WERI-Rb-1 (cell line): ENCODE measurements at regions not wholly inside any gene's neighbourhood (a gene's known extent, or its start where the extent isn't known, plus 50 kb on each side); places are given as distances from the start of the nearest gene placed in this dataset.

Experiments
- DNase-seq: peaks from one replicate; pipeline ENCODE4 v3.0.0-alpha.2; 2020
- H3K27ac ChIP-seq: fragments of 250-450 bp; sonication (Bioruptor Pico); 2 replicates; pipeline ENCODE4 v1.5.1; 2020; ENCODE audit warnings: mild to moderate bottlenecking, moderate library complexity
- H3K27me3 ChIP-seq: fragments of 250-450 bp; sonication (Bioruptor Pico); 2 replicates; pipeline ENCODE4 v1.5.1; 2021; ENCODE audit warnings: mild to moderate bottlenecking, low read depth, moderate library complexity; ENCODE audit not compliant: insufficient read depth, severe bottlenecking
- H3K36me3 ChIP-seq: fragments of 250-450 bp; sonication (Bioruptor Pico); 2 replicates; pipeline ENCODE4 v1.5.1; 2020; ENCODE audit warnings: mild to moderate bottlenecking, moderate library complexity
- H3K4me3 ChIP-seq: 2 replicates; pipeline ENCODE4 v1.5.1; 2011; ENCODE audit warnings: low read depth, mild to moderate bottlenecking, control low read depth, low read length
- H3K9me3 ChIP-seq: fragments of 250-450 bp; sonication (Bioruptor Pico); 2 replicates; pipeline ENCODE4 v1.5.1; 2021; ENCODE audit warnings: mild to moderate bottlenecking, moderate library complexity; ENCODE audit not compliant: severe bottlenecking
- TF ChIP-seq, protein P1 (sequence below): IDR thresholded peaks from 2 replicates; pipeline ENCODE4 v1.5.1; 2011; ENCODE audit warnings: low read depth, mild to moderate bottlenecking, control low read depth, inconsistent platforms, low read length

DNA sequence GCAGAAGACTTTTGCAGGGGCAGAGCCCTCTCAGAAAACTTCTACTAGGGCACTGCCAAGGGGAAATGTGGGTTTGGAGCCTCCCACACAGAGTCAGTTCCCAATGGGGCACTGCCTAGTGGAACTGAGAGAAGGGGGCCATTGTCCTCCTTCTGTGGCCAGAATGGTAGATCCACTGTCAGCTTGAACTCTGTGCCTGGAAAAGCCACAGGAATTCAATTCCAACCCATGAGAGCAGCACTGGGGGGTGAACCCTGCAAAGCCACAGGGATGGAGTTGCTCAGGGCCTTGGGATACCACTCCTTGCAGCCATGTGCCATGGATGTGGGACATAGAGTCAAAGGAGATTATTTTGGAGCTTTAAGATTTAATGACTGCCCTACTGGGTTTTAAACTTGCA, 262.2 kb upstream of the SEMA3C start:
- DNase-seq = no peak
- Histone ChIP-seq H3K27me3 (no peaks in the 10 kb centered on the region), H3K27ac (no peak overlapping the region), H3K9me3 (no peaks in the 10 kb centered on the region), H3K36me3 (no peaks in the 10 kb centered on the region), H3K4me3 (no peak overlapping the region)
- TF ChIP-seq, protein P1, sequence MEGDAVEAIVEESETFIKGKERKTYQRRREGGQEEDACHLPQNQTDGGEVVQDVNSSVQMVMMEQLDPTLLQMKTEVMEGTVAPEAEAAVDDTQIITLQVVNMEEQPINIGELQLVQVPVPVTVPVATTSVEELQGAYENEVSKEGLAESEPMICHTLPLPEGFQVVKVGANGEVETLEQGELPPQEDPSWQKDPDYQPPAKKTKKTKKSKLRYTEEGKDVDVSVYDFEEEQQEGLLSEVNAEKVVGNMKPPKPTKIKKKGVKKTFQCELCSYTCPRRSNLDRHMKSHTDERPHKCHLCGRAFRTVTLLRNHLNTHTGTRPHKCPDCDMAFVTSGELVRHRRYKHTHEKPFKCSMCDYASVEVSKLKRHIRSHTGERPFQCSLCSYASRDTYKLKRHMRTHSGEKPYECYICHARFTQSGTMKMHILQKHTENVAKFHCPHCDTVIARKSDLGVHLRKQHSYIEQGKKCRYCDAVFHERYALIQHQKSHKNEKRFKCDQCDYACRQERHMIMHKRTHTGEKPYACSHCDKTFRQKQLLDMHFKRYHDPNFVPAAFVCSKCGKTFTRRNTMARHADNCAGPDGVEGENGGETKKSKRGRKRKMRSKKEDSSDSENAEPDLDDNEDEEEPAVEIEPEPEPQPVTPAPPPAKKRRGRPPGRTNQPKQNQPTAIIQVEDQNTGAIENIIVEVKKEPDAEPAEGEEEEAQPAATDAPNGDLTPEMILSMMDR = no peak

DNA sequence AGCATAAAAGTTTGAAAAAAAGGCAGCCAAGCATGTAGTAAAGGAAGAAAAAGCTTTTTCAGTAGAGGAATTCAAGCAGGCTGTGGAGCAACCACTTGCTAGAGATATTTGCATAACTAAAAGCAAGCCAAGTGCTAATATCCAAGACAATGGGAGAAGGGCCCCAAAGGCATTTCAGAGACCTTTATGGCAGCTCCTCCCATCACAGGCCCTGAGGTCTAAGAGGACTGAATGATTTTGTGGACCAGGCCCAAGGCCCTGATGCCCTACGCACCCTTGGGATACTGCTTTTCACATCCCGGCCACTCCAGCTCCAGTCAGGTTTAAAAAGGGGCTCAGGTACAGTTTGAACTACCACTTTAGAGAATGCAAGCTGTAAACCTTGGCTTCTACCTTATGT, 261.7 kb upstream of the SEMA3C start:
- Histone ChIP-seq H3K4me3 (no peak overlapping the region), H3K27me3 (no peaks in the 10 kb centered on the region), H3K36me3 (no peaks in the 10 kb centered on the region), H3K27ac (no peak overlapping the region), H3K9me3 (no peaks in the 10 kb centered on the region)
- TF ChIP-seq, protein P1 = no peak
- no peak for DNase-seq

DNA sequence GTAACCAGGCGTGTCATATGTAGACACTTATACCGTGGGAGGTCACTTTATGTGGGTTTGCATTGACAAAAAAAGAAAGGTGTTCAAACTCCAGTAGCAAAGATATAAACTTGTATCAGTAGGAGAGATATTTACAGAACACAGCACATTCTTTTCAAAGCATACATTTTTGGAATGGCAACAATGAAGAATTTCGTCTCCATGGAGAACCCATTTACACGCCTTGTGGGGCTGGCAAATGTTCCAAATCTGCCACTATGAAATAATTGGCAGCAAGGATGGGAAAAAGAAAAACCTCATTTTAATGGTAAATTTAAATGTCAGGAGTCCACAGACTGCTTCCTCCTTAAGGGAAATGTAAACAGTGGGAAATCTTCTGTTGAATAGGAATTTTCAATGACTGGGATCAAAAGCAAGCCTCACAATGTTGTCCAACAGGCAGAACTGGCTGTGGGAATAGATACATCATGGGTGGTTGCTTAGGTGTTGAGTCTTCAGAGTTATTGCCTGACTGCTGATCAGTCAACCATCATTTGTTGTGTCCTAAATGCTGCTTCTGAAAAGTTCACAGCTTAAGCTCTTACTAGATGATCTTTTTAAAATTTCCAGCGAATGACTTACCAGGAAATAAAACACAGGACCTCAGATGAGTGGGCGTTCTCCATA, 256.6 kb upstream of the SEMA3C start:
- Histone ChIP-seq H3K27me3 (no peaks in the 10 kb centered on the region), H3K9me3 (no peaks in the 10 kb centered on the region), H3K27ac (no peak overlapping the region), H3K4me3 (no peak overlapping the region), H3K36me3 (no peaks in the 10 kb centered on the region)
- TF ChIP-seq, protein P1 = no peak
- no peak for DNase-seq

DNA sequence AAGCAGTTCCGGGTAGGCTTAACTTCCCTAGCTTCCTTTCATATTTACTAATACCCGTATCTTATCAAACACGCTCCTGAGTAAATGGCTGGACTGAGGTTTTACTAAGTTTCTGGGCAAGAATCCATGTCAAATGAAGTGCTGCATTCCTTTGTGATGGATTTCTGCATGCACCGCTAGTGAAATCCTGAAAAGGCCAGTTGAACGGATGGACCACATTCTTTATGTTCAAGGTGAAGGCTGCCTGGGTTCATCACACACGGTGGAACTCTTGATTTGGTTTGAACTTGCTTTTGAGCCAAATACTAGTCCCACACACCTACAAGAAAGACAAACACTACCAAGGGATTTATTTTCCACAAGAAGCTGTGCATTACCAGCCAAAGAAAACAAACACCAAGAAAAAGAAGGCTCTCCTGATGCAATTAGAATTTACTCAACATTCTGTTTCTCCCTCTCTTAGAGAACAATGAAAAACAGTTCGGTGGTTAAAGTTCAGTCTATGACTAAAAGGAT, 255.0 kb upstream of the SEMA3C start:
- Histone ChIP-seq H3K36me3 (no peaks in the 10 kb centered on the region), H3K4me3 (no peak overlapping the region), H3K27ac (no peak overlapping the region), H3K27me3 (no peaks in the 10 kb centered on the region), H3K9me3 (no peaks in the 10 kb centered on the region)
- TF ChIP-seq, protein P1 = no peak
- no peak for DNase-seq

DNA sequence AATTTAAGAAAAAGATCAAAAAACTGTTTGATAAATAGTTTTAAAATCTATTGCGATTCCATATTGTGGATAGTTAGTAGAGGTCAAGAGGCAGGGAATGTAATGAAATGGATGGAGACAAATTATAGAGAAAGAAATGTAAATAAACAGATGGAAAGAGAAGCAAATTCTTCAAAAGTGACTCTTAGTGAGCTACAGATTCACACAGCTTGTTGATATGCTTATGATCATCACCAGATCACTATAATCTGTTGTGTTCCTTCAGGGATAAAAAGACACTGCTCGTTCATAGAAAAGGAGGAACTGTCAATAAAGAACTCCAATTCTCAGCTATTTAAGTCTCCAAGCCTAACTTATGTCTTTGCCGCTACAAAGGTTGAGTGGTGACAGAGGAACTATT, 251.4 kb upstream of the SEMA3C start:
- H3K36me3 ChIP-seq = no peaks in the 10 kb centered on the region
- no peak overlapping the region for H3K4me3 ChIP-seq
- TF ChIP-seq, protein P1 = no peak
- no peaks in the 10 kb centered on the region for H3K9me3 ChIP-seq
- DNase-seq = no peak
- no peaks in the 10 kb centered on the region for H3K27me3 ChIP-seq
- H3K27ac ChIP-seq = no peak overlapping the region

DNA sequence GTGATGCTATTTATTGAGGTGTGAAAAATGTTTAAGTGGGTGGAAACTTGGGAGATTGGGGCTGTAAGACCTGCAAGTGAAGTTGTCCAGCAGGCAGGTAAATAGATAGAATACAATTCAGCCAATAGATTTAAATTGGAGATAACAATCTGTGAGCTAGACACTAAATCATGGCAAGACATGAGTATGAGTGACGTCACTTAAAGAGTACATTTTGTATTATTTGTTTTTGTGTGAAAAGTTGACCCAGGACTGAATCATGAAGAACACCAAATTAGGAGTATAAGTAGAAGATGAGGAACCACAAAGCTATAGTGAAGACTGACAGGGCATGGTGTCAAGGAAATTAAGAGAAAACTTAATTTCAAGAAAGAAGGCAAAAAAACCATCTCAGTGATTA, 249.1 kb upstream of the SEMA3C start:
- H3K36me3 ChIP-seq = no peaks in the 10 kb centered on the region
- H3K27ac ChIP-seq = no peak overlapping the region
- DNase-seq = no peak
- H3K4me3 ChIP-seq = no peak overlapping the region
- H3K9me3 ChIP-seq = no peaks in the 10 kb centered on the region
- TF ChIP-seq, protein P1 = no peak
- H3K27me3 ChIP-seq = no peaks in the 10 kb centered on the region
